Superior temporal gyrus (tissue), 1 donor: ENCODE measurements at regions not wholly inside any gene's neighbourhood (a gene's known extent, or its start where the extent isn't known, plus 50 kb on each side); places are given as distances from the start of the nearest gene placed in this dataset.

ENCODE experiments used
- DNase-seq: peaks from one replicate; pipeline ENCODE4 v3.0.0-alpha.2; 2016; ENCODE audit errors: extremely low spot score

GRCh38 chrX:43580621-43581020, 75.5 kb upstream of the MAOA start:
- no peak for DNase-seq

- DNase-seq, result no peak
Observed at GRCh38 chrX:43581167-43581566, 74.9 kb upstream of the MAOA start.

- DNase-seq, result no peak
Observed at GRCh38 chrX:43581888-43582539, 74.1 kb upstream of the MAOA start.

- no peak for DNase-seq
Observed at GRCh38 chrX:43582540-43582913, 73.6 kb upstream of the MAOA start.

GRCh38 chrX:43585922-43586321, 70.2 kb upstream of the MAOA start:
- no peak for DNase-seq

- no peak for DNase-seq
Observed at GRCh38 chrX:43586830-43587229, 69.3 kb upstream of the MAOA start.

- DNase-seq, result no peak
Observed at GRCh38 chrX:43589735-43590134, 66.4 kb upstream of the MAOA start.

- DNase-seq, result no peak
Observed at GRCh38 chrX:43590150-43590549, 65.9 kb upstream of the MAOA start.

GRCh38 chrX:43592597-43592996, 63.5 kb upstream of the MAOA start:
- DNase-seq, result no peak

GRCh38 chrX:43595931-43596330, 60.2 kb upstream of the MAOA start:
- no peak for DNase-seq

GRCh38 chrX:43604753-43605152, 51.3 kb upstream of the MAOA start:
- no peak for DNase-seq

GRCh38 chrX:43605351-43605750, 50.7 kb upstream of the MAOA start:
- DNase-seq, result no peak
